ENCODE measurements at regions not wholly inside any gene's neighbourhood (a gene's known extent, or its start where the extent isn't known, plus 50 kb on each side); places are given as distances from the start of the nearest gene placed in this dataset.

DNA sequence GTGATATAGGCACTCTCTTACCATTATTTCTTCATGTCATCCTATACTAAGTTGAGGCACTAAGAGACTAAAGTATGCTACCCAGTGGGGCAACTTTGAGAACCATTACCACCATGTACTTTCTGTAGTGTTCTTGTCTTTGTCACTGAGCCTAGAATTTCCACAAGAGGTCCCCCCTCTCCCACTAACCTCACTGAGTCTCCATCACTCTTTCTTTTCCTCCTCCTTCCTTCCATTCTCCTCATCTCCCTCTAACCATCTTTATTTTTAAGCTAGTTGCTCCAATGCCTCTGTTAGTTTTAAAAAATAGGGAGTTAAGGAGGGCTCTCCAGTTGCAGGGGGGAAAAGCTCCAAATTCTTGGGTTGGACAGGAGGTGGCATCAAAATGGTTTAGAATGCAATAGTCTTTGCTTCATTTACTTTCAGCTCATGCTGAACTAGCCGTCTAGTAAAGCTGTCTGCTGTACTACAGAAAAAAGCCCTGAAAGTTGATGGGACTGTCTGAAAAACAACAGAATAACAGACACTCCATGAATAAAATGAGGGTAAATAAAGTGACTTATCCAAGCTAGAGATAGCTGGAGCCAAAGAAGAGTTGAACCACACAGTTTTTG is 85.1 kb upstream of the MYRIP start:
- intact Hi-C loops (cut with micrococcal nuclease) (loop anchor here (2.0 to 5.0 kb wide), 2 partner anchors 266 to 453 kb away; no protein-coding TSS in a partner anchor), in situ Hi-C loops (cut with MboI) (no loop called here)
- peak in 2 of 4 experiments; percentile 8 to 15 for DNase-seq (ENCODE audit: extremely low read depth in 1 of 4, low spot score in 3 of 4)
- Histone ChIP-seq H3K9me3 (replicated peaks; ENCODE audit: control insufficient read depth, insufficient read depth, low read depth, low read length) (no peaks in the 10 kb centered on the region), H3K9ac (ENCODE audit: insufficient read depth in 1 of 2, low read depth in 2 of 2, low read length in 2 of 2) (no peak overlapping the region), H3K4me3 (no peak overlapping the region), H2AFZ (ENCODE audit: low read depth, low read length) (no peak overlapping the region), H3K27me3 (ENCODE audit: control insufficient read depth in 2 of 2, insufficient read depth in 2 of 2, low read length in 2 of 2) (no peaks in the 10 kb centered on the region; a peak in 1 of 5 replicates), H3K4me1 (replicated peaks in 1 of 2; ENCODE audit: control insufficient read depth in 2 of 2, insufficient read depth in 2 of 2, low read length in 2 of 2) (no peaks in the 10 kb centered on the region), H3K4me2 (ENCODE audit: insufficient read depth, low read length) (no peak overlapping the region), H3K9me1 (ENCODE audit: control insufficient read depth, insufficient read depth, low read length) (no peaks in the 10 kb centered on the region), H4K20me1 (replicated peaks; ENCODE audit: control insufficient read depth, insufficient read depth, low read length) (no peaks in the 10 kb centered on the region), H3K36me3 (ENCODE audit: control insufficient read depth, insufficient read depth, low read length) (no peaks in the 10 kb centered on the region), H3K79me2 (ENCODE audit: control insufficient read depth, insufficient read depth, low read length) (no peaks in the 10 kb centered on the region), H3K27ac (ENCODE audit: extremely low read depth, low read depth, low read length) (no peak overlapping the region)
- CTCF ChIA-PET (ENCODE audit: low intra/inter-chr PET ratio), result interaction anchor here (1.0 kb wide), 1 partner anchor 593 kb away, joined by 3 read pairs; no protein-coding TSS in a partner anchor
- no TSS peak for BruUV-seq (replicated peaks)
- ATAC-seq, result peak; percentile 71
- POLR2A ChIA-PET, result interaction anchor here (1.0 kb wide), 1 partner anchor 10 kb away, joined by 3 read pairs; no protein-coding TSS in a partner anchor
- 0% methylated on average over 1 of the region's 1 CpG for WGBS (ENCODE audit: insufficient coverage, low coverage, missing lambda C conversion rate)
- no peak for FAIRE-seq
- TF ChIP-seq, protein P1, sequence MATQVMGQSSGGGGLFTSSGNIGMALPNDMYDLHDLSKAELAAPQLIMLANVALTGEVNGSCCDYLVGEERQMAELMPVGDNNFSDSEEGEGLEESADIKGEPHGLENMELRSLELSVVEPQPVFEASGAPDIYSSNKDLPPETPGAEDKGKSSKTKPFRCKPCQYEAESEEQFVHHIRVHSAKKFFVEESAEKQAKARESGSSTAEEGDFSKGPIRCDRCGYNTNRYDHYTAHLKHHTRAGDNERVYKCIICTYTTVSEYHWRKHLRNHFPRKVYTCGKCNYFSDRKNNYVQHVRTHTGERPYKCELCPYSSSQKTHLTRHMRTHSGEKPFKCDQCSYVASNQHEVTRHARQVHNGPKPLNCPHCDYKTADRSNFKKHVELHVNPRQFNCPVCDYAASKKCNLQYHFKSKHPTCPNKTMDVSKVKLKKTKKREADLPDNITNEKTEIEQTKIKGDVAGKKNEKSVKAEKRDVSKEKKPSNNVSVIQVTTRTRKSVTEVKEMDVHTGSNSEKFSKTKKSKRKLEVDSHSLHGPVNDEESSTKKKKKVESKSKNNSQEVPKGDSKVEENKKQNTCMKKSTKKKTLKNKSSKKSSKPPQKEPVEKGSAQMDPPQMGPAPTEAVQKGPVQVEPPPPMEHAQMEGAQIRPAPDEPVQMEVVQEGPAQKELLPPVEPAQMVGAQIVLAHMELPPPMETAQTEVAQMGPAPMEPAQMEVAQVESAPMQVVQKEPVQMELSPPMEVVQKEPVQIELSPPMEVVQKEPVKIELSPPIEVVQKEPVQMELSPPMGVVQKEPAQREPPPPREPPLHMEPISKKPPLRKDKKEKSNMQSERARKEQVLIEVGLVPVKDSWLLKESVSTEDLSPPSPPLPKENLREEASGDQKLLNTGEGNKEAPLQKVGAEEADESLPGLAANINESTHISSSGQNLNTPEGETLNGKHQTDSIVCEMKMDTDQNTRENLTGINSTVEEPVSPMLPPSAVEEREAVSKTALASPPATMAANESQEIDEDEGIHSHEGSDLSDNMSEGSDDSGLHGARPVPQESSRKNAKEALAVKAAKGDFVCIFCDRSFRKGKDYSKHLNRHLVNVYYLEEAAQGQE (IDR thresholded peaks at IDR 0.05; ENCODE audit: borderline replicate concordance), result peak; percentile 16; the same call in 1 of the 2 replicates
- TF ChIP-seq, protein P1 (CRISPR knock-in tag; IDR thresholded peaks at IDR 0.05; ENCODE audit: low read depth), result no peak
- TF ChIP-seq ARID1B (IDR thresholded peaks at IDR 0.05), result no peak
- no peak for TF ChIP-seq ZBED1 (IDR thresholded peaks at IDR 0.05)
- TF ChIP-seq, protein P2, sequence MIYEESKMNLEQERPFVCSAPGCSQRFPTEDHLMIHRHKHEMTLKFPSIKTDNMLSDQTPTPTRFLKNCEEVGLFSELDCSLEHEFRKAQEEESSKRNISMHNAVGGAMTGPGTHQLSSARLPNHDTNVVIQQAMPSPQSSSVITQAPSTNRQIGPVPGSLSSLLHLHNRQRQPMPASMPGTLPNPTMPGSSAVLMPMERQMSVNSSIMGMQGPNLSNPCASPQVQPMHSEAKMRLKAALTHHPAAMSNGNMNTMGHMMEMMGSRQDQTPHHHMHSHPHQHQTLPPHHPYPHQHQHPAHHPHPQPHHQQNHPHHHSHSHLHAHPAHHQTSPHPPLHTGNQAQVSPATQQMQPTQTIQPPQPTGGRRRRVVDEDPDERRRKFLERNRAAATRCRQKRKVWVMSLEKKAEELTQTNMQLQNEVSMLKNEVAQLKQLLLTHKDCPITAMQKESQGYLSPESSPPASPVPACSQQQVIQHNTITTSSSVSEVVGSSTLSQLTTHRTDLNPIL (CRISPR knock-in tag; IDR thresholded peaks at IDR 0.05), result no peak
- no peak for TF ChIP-seq POLR2AphosphoS5 (IDR thresholded peaks at IDR 0.05; ENCODE audit: control insufficient read depth, insufficient read depth, low read depth, low read length)
- no peak for TF ChIP-seq RBM22 (IDR thresholded peaks at IDR 0.05; ENCODE audit: low read depth, low read length, poor library complexity, severe bottlenecking)
- TF ChIP-seq POLR3A (IDR thresholded peaks at IDR 0.05; ENCODE audit: borderline replicate concordance, extremely low read depth, insufficient read depth, insufficient read length), result no peak
- TF ChIP-seq, protein P3, sequence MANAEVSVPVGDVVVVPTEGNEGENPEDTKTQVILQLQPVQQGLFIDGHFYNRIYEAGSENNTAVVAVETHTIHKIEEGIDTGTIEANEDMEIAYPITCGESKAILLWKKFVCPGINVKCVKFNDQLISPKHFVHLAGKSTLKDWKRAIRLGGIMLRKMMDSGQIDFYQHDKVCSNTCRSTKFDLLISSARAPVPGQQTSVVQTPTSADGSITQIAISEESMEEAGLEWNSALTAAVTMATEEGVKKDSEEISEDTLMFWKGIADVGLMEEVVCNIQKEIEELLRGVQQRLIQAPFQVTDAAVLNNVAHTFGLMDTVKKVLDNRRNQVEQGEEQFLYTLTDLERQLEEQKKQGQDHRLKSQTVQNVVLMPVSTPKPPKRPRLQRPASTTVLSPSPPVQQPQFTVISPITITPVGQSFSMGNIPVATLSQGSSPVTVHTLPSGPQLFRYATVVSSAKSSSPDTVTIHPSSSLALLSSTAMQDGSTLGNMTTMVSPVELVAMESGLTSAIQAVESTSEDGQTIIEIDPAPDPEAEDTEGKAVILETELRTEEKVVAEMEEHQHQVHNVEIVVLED (CRISPR knock-in tag; IDR thresholded peaks at IDR 0.05), result no peak
- TF ChIP-seq BMI1 (IDR thresholded peaks at IDR 0.05; ENCODE audit: low read length), result no peak

Measured in K562 (cell line).